ENCODE measurements at regions not wholly inside any gene's neighbourhood (a gene's known extent, or its start where the extent isn't known, plus 50 kb on each side); places are given as distances from the start of the nearest gene placed in this dataset.

DNA sequence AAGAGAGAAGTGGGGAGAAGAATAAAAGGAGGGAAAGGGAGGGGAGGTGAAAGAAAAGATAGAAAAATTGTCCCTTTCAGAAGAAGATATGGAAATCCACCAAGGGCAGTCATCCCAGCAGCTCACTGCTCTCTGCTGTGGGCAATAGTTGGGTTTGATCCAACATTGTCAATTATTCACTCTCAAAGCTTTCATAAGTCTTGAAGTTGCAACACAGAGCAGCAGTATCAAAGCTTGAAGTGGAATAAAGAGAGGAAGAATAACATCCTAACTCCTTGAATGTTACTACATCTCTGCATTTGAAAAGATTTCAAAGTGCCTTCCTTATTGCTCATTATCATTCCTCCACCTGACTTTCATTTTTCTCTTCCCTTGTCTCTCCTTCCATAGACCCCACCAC, 62.3 kb upstream of the HHIP start:
- no peak for TF ChIP-seq POLR2A (IDR thresholded peaks at IDR 0.05; ENCODE audit: control extremely low read depth in 1 of 2, low read depth in 2 of 2, low read length in 2 of 2)
- no peak for TF ChIP-seq EZH2 (IDR thresholded peaks at IDR 0.05; ENCODE audit: low read depth, low read length, severe bottlenecking)
- TF ChIP-seq, protein P1, sequence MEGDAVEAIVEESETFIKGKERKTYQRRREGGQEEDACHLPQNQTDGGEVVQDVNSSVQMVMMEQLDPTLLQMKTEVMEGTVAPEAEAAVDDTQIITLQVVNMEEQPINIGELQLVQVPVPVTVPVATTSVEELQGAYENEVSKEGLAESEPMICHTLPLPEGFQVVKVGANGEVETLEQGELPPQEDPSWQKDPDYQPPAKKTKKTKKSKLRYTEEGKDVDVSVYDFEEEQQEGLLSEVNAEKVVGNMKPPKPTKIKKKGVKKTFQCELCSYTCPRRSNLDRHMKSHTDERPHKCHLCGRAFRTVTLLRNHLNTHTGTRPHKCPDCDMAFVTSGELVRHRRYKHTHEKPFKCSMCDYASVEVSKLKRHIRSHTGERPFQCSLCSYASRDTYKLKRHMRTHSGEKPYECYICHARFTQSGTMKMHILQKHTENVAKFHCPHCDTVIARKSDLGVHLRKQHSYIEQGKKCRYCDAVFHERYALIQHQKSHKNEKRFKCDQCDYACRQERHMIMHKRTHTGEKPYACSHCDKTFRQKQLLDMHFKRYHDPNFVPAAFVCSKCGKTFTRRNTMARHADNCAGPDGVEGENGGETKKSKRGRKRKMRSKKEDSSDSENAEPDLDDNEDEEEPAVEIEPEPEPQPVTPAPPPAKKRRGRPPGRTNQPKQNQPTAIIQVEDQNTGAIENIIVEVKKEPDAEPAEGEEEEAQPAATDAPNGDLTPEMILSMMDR (IDR thresholded peaks at IDR 0.05; ENCODE audit: control extremely low read depth in 1 of 3, insufficient read depth in 1 of 3, low read depth in 1 of 3, low read length in 3 of 3): no peak
- no peak for TF ChIP-seq CEBPB (IDR thresholded peaks at IDR 0.05; ENCODE audit: low read depth, low read length)
- TF ChIP-seq EP300 (IDR thresholded peaks at IDR 0.05; ENCODE audit: borderline replicate concordance in 1 of 2, low read depth in 2 of 2, low read length in 2 of 2): no peak
- no peak for TF ChIP-seq FOSL1 (IDR thresholded peaks at IDR 0.05; ENCODE audit: insufficient read depth, low read depth, low read length)
- TF ChIP-seq RAD21 (IDR thresholded peaks at IDR 0.05 in 1 of 2, conservative IDR thresholded peaks at IDR 0.05 in 1 of 2; ENCODE audit: low read depth in 2 of 2, low read length in 2 of 2): no peak
- no peak for TF ChIP-seq RNF2 (IDR thresholded peaks at IDR 0.05; ENCODE audit: borderline replicate concordance, low read depth, low read length, missing control alignments, poor library complexity, severe bottlenecking)
- no peak for TF ChIP-seq RFX5 (IDR thresholded peaks at IDR 0.05; ENCODE audit: borderline replicate concordance, low read depth, low read length)
- TF ChIP-seq JUND (IDR thresholded peaks at IDR 0.05; ENCODE audit: low read length): no peak
- TF ChIP-seq TAF1 (IDR thresholded peaks at IDR 0.05; ENCODE audit: low read depth, low read length): no peak
- TF ChIP-seq CREB1 (IDR thresholded peaks at IDR 0.05): no peak
- TF ChIP-seq NANOG (IDR thresholded peaks at IDR 0.05; ENCODE audit: insufficient read depth, low read depth, low read length, poor library complexity, severe bottlenecking): no peak

Measured in H1 (cell line).